NCI-H345 (cell line): ENCODE measurements at regions not wholly inside any gene's neighbourhood (a gene's known extent, or its start where the extent isn't known, plus 50 kb on each side); places are given as distances from the start of the nearest gene placed in this dataset.
"Not testable (repeated sequence)": the region's sequence is repeated elsewhere in the genome, so short reads cannot be mapped to it uniquely, and the experiment has no call there.

Source experiments
- DNase-seq: peaks from one replicate; lab custom pipeline; 2025; lab: John Stamatoyannopoulos, UW

DNA sequence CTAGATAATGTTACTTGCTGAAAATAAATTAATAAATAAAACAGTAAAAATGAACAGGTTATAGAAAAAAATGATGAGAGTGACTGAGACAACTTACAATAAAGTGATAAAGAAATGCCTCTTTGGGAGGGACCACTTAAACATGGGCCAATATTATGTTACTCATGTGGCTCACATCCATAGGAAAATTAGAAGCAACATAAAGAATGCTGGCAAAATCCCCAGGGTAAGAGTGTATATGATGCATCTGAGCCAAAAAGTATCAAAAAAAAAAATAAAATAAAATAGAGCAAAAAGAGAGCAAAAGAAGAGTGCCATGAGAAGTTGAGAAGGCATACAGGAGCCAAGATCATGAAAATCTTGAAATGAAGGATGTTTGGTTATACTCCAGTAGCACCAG, 818.0 kb downstream of the LTN1 start:
- DNase-seq, result no peak

DNA sequence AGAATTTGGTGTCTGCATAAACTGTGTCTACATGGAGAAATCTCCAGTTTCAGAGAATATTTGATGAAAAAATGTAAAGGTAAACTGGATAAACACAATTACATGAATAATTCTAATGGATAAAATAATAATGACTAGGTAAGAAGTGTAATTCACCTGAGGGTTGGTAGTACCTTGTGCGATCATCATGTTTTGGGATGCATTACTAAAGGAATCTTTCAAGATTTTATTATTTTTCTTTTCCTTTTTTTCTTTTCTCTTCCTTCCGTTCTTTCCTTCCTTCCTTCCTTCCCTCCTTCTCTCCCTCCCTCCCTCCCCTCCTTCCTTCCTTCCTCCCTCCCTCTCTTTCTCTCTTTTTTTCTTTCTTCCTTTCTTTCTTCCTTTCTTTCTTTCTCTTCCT, 818.7 kb downstream of the LTN1 start:
- DNase-seq, result no peak

DNA sequence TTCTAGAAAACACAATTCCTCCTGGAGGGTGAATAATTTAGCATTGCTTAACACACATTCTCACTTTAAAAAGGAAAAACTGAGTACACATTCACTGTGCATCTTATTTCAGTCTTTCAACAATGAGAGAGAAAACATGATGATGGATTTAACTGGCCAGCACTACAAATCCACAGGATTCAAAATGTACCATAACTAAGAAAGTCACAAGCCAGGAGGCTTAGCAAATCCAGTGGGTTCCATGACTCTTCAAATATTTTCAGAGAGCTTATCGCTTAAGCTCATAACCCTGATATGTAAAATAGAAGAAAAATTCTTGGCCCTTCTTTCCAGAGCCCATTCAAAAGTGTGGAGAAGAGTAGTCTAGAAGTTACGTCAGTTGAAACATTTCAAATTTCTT, 820.3 kb downstream of the LTN1 start:
- DNase-seq, result no peak

DNA sequence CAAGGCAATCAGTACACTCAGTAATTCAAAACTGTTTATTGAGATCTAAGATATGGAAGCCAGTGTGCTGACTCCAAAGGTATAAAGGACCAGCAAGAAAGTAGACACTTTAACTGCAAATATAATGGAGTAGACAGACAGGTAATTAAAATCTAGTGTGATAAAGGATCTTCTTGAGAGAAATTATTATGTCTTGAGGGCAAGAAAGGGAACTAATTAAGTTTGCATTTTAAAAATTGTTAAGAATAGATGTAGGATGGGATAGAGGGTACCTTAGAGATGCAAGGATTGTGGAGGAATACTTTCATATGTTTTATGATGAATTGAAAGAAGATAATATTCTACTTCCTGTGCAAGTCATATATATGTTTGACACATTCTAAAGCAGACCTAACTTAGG, 825.3 kb downstream of the LTN1 start:
- DNase-seq, result no peak

DNA sequence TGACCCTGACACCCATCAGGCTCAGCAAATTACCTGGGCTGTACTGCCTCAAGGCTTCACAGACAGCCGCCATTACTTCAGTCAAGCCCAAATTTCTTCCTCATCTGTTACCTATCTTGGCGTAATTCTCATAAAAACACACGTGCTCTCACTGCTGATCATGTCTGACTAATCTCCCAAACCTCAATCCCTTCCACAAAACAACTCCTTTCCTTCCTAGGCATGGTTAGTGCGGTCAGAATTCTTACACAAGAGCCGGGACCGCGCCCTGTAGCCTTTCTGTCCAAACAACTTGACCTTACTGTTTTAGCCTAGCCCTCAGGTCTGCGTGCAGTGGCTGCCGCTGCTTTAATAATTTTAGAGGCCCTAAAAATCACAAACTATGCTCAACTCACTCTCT, 828.2 kb downstream of the LTN1 start:
- not testable (repeated sequence) for DNase-seq

DNA sequence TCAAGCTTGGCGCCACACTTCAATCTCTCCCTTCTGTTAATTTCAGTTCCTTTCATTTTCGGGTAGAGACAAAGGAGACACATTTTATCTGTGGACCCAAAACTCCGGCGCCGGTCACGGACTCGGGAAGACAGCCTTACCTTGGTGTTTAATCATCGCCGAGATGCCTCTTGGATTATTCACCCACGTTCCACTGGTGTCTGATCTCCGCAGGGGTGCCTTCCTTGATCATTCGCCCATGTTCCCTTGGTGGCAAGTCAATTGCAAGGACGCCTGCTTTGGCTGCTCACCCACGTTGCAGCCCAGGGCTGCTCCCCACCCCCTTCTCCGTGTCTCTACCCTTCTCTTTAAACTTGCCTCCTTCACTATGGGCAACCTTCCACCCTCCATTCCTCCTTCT, 830.6 kb downstream of the LTN1 start:
- DNase-seq, result not testable (repeated sequence)

DNA sequence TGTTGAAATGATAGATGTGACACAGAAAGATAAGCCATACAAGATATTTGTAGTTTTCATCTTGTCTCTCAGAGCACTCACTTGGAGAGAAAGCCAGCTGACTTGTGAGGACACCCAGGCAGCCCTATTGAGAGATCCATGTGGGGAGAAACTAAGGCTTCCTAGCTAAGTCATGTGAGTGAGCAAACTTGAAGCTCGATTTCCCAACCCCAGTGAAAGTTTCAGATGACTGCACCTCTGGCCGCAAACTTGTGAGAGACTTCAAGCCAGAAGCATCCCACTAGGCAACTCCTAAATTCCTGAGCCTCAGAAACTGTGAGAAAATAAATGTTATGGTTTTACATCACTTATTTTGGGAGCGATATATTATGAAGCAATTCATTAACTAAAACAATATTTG, 832.3 kb downstream of the LTN1 start:
- no peak for DNase-seq

DNA sequence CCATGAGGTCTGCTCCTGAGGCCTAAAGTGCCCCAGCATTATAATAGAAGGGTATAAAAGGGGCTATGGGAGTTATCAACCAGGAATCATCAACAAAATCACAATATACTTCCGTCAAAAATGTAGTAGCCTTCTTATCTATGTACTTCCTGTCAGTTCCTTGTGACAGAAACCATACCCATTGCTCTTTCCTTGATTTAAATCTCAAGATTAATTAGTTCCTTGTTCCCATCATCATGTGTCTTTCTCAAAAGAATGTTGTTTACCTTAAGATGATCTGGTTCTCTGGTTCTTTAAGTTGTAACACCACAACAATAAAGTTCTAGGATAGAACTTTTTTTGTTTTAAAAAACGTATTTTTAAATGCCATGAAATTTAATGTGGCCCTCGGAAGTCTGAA, 833.3 kb downstream of the LTN1 start:
- DNase-seq, result no peak

DNA sequence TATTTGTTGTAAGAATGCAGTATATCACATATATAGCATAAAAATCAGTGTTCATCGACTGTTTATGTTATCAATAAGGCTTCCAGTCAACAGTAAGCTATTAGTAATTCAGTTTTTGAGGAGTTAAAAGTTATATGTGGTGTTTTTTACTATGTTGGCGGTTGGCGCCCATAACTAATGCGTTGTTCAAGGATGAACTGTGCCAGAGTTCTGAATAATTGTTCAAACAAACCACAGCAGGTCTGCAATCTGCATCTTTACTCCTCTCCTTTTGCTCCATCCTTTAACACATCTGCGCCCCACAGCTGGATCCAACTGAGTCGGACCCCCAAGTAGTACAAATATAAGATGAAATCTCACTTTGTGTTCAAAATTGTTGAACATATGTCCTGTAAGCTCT, 836.1 kb downstream of the LTN1 start:
- no peak for DNase-seq

DNA sequence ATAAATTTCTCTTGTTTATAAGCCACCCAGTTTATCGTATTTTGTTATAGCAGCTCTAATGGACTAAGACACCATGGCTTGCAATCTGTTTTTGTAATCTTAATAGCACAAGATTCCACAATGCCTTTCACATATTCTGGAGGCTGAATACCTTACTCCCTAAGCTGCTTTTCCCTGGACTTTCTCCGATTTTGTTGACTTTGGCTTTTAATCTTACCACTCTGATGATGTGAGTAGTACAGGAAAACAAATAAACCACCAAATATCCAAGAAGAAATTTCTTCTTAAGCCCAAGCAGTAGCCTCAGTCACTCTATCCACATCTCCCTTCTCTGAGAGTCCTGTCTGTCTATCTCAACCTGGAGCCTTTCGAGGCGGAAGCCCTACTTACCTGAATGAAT, 838.6 kb downstream of the LTN1 start:
- DNase-seq, result no peak

DNA sequence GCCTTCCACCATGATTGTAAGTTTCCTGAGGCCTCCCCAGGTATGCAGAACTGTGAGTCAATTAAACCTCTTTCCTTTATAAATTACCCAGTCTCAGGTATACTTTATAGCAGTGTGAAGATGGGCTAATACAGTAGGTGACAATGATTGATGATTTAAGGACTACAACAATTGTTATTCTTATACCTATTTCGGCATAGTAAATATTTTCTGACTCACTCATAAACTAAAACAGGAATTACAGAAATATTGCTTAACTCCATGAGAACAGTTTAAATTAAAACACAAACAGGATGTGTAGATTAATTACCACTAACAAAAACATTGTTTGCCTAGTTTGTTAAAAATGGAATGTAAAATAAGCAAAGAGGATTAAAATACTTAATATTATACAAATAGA, 839.9 kb downstream of the LTN1 start:
- no peak for DNase-seq

DNA sequence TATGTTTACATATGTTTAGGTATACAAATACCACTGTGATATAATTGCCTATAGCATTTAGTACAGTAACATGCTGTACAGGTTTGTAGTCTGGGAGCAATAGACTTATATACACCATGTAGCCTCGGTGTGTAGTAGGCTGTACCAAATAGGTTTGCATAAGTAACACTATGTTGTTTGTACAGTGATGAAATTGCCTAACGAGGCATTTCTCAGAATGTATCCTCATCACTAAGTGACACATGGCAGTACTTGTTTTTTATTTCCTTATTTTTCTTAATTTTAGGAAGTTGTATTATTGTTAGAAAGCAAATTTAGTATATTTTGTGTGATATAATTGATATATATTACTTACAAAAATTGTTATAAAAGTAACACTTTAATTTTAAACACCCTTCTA, 840.9 kb downstream of the LTN1 start:
- no peak for DNase-seq

DNA sequence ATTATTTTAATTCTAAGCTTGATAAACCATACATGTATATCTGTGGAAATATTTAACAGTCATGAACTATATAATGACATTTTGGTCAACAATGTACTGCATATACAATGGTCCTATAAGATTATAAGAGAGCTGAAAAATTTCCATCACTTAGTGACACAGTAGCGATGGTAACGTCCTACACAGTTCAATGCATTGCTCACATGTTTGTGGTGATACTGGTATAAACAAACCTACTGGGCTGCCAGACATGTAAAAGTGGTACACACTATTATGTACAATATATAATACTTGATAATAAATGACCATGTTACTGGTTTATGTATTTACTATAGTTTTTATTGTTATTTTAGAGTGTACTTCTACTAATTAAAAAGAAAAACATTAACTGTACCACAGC, 841.9 kb downstream of the LTN1 start:
- DNase-seq, result no peak

DNA sequence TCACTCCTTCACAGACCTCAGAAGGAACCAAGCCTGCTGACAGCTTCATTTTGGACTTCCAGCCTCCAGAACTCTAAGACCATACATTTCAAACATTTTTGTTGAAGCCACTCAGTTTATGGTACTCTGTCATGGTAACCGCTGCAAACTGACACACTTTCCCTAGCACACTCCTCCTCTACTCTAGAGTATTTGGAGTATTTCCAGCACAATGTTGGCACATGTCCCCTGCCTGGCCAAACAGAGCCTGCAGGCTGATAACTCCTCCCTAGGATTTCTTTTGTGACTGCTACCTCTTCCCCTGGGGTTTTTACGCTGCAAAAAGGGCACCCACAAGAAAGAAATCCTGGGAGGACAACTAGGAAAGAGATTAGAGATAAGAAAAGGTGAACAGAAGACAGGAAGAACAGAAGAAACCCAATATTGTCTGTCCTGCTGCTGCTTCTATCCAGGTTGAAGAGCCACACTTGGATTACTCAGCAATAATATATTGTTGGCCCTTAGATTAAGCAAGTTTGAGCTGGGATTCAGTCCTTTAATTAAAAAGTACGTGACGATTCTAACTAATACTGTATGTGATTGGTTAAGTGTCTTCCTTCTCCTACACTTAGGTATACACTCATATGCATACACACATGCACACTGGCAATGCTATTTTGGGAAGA, 844.1 kb downstream of the LTN1 start:
- no peak for DNase-seq

DNA sequence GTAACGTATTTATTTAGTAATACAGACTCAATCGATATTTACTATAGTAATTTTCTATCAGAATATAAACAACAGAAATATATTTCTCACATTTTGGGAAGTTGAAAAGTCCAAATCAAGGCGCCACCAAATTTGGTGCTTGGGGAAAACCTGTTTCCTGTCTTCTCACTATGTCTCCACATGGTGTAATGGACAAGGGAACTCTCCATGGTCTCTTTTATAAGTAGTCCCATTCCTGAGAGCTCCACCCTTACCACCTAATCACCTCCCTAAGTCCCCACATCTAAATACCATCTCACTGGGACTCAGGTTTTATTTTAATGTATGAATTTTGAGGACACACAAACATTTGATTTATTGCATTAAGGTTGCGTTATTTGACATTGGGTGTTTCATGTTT, 848.0 kb downstream of the LTN1 start:
- no peak for DNase-seq

DNA sequence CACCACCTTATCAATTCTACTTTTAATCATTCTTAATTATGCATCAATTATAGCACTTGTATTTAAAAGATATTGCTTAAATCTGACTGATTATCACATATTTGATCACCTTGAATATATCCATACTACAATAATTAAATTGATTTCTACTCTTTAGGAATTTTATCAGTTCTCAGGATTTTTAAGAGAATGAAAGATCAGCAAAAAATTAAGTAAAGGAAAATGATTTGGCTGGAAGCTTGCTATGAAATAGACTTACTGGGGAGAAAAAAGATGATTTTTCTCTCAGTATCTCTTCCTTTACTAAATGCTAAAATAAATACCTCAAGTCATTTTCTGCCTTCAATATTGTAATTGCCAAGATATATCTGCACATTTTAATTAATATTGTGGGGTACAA, 848.6 kb downstream of the LTN1 start:
- no peak for DNase-seq

DNA sequence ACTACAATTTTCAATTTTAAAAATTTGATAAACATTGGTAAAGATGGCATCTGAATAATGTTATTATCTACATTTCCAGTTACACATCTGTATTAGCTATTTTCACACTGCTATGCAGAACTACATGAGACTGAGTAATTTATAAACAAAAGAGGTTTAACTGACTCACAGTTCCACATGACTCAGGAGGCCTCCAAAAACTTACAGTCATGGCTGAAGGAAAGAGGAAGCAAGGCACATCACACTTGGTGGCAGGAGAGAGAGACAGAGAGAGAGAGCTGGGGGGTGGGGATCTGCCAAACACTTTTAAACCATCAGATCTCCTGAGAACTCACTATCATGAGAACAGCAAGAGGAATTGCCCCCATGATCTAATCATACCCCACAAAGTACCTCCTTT, 850.0 kb downstream of the LTN1 start:
- DNase-seq, result no peak

DNA sequence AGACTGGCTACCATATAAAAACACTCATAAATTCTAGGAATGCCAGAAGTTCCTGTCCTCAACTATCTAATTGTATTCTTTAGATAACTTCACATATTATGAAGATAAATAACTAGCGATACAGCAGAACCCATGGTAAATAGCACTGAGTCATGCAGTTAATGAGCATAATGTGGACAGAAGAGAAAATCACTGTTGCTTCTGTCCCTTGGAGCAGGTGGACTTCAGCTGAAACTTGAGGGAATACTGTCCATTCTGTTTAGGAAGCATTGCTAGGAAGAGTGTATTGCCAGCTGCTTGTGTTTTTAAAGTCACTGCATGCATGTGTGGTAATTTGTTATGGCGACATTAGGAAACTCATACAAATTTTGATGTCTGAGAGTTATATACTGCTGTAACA, 854.4 kb downstream of the LTN1 start:
- DNase-seq, result no peak

DNA sequence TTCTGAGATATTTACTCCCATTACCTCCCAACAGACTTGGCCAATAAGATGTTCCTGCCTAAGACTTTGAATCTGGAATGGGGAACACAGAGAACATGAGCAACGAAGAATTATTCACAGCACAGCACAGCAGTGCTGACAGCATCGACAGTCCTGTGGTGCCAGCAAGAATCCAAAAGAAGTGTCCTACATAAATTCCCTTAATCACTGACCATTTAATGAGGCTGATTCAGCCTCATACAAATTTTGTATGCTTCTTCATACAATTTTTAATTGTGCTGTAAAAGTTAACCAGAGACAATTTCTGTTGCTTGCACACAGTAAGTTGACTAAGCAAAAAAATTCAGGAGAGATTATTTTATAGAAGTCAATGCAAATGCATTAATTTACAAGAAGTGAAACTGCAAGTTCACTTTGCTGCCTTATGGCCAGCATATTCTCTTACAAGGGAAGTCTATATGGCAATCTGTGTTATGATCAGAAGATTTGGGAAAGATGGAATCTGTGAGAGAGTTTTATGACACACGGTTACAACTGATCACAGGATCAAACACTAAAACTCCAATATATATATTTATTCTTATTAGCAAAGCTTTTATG, 855.9 kb downstream of the LTN1 start:
- no peak for DNase-seq

DNA sequence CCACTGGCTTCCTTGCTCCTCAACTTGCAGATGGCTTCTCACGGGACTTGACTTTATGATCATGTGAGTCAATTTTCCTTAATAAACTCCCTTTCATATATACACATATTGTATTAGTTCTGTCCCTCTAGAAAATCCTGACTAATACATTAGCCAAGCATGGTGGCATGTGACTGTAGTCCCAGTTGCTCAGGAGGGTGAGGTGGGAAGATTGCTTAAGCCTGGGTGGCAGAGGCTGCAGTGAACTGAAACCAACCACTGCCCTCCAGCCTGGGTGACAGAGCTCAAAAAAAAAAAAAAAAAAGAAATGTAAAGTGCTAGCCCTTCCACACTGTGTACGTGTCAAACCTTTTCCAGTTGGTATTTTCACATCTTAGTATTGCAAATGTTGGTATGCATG, 857.0 kb downstream of the LTN1 start:
- DNase-seq, result no peak

DNA sequence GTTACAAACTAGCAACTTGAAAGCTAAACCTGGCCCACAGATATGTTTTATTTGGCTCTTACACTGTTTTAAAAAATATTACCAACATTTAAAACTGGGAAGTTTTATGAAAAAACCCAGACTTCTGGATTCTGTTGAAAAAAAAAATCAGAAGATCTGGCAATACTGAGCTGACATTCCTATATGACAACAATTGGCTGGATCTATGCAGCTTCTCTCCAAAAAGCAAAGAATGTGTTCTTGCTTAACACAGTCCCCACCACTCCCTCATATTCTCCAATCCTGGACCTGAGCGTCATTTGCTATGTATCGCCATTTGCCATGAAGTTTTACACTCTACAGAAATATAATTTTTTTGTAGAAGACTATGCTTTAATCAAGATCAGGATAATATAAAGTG, 859.6 kb downstream of the LTN1 start:
- no peak for DNase-seq

DNA sequence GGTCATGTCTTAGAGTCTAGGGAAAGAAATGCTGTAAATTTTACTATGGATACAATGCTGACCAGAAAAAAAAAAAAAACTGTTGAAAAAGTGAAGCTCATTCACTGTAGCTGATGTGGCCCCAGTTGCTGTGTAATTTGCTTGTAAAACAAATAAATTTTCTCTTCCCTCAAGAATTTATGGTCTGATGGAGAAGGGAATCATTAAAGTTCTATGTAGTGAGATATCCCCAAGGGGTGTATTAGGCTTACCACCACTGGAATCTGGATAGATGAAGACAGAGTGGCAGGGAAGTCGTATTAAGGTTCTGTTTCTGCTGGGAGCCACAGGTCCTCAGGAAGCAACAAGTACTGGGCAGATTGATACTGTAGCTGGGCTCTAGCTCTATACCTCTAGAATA, 860.0 kb downstream of the LTN1 start:
- DNase-seq, result no peak

DNA sequence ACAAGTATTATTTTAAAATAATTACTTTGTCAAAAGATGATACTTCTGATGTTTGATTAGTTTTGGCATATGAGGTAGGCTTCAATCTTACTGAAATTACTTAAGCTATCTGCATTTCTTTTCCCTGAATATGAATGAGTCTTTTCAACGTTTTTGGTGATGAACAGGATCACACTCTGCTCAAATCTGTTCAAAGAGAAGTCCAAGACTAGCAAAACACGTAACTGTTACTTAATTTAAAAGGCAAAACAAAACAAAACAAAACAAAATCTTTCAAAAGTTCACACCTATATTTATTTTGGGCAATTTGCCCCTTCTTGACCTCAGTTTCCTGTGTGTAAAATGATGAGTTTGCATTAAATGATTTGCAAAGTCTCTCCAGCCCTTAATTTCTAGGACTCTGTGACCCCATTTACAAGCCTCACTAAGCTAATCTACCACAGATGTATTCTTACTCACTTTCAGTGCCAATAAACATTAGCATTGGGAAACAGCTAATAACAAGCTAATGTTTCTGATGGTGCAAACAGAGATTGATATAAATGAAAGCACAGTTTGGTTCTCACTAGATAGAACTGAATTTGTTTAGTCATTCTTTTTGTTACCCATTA, 865.4 kb downstream of the LTN1 start:
- no peak for DNase-seq
